ENCODE measurements at regions not wholly inside any gene's neighbourhood (a gene's known extent, or its start where the extent isn't known, plus 50 kb on each side); places are given as distances from the start of the nearest gene placed in this dataset.

GRCh38 chr1:239263801-239264200 lies 122.6 kb upstream of the CHRM3 start:
- no peak for DNase-seq

GRCh38 chr1:239262538-239262937 lies 123.8 kb upstream of the CHRM3 start:
- DNase-seq: no peak

GRCh38 chr1:239261521-239261920 lies 124.8 kb upstream of the CHRM3 start:
- no peak for DNase-seq

- no peak for DNase-seq
These were observed 125.5 kb upstream of the CHRM3 start for GRCh38 chr1:239260842-239261241.

GRCh38 chr1:239255628-239256160 lies 130.7 kb upstream of the CHRM3 start:
- no peak for DNase-seq

- DNase-seq: no peak
These were observed 131.4 kb upstream of the CHRM3 start for GRCh38 chr1:239254999-239255398.

GRCh38 chr1:239253032-239253431 lies 133.3 kb upstream of the CHRM3 start:
- no peak for DNase-seq

GRCh38 chr1:239250353-239251035 lies 135.9 kb upstream of the CHRM3 start:
- DNase-seq: no peak

- DNase-seq: no peak
These were observed 139.1 kb upstream of the CHRM3 start for GRCh38 chr1:239247285-239247684.

- DNase-seq: no peak
These were observed 142.3 kb upstream of the CHRM3 start for GRCh38 chr1:239244084-239244483.

GRCh38 chr1:239243006-239243405 lies 143.4 kb upstream of the CHRM3 start:
- DNase-seq: no peak

GRCh38 chr1:239242404-239242803 lies 144.0 kb upstream of the CHRM3 start:
- no peak for DNase-seq

- no peak for DNase-seq
These were observed 145.6 kb upstream of the CHRM3 start for GRCh38 chr1:239240736-239241135.

GRCh38 chr1:239239529-239239928 lies 146.8 kb upstream of the CHRM3 start:
- no peak for DNase-seq

GRCh38 chr1:239237912-239238311 lies 148.5 kb upstream of the CHRM3 start:
- DNase-seq: no peak

GRCh38 chr1:239233626-239234025 lies 152.7 kb upstream of the CHRM3 start:
- no peak for DNase-seq

- DNase-seq: no peak
These were observed 153.4 kb upstream of the CHRM3 start for GRCh38 chr1:239232921-239233320.

- no peak for DNase-seq
These were observed 157.9 kb upstream of the CHRM3 start for GRCh38 chr1:239228451-239228850.

GRCh38 chr1:239225396-239225795 lies 161.0 kb upstream of the CHRM3 start:
- no peak for DNase-seq

GRCh38 chr1:239224100-239224499 lies 162.3 kb upstream of the CHRM3 start:
- DNase-seq: no peak

GRCh38 chr1:239222999-239223398 lies 163.4 kb upstream of the CHRM3 start:
- DNase-seq: no peak

- DNase-seq: no peak
These were observed 164.7 kb upstream of the CHRM3 start for GRCh38 chr1:239221656-239222055.

- no peak for DNase-seq
These were observed 166.7 kb upstream of the CHRM3 start for GRCh38 chr1:239219679-239220078.

GRCh38 chr1:239218301-239218700 lies 168.1 kb upstream of the CHRM3 start:
- DNase-seq: no peak

GRCh38 chr1:239212811-239213220 lies 173.6 kb upstream of the CHRM3 start:
- DNase-seq: no peak
